SH-SY5Y (cell line): ENCODE measurements at regions not wholly inside any gene's neighbourhood (a gene's known extent, or its start where the extent isn't known, plus 50 kb on each side); places are given as distances from the start of the nearest gene placed in this dataset.

Source experiments
- GATA2 ChIP-seq: IDR thresholded peaks from 2 replicates; pipeline ENCODE4 v1.6.1; 2011; ENCODE audit warnings: mild to moderate bottlenecking, low read depth, low read length
- GATA3 ChIP-seq: IDR thresholded peaks from 2 replicates; pipeline ENCODE4 v1.6.1; 2011; ENCODE audit warnings: low read depth, mild to moderate bottlenecking, low read length, moderate library complexity

GRCh38 chr18:49704334-49704733 is 109.0 kb downstream of the ACAA2 start:
- TF ChIP-seq GATA3 (no peak), GATA2 (no peak)

- no peak for TF ChIP-seq GATA3
- no peak for TF ChIP-seq GATA2
These were observed 112.1 kb downstream of the ACAA2 start for GRCh38 chr18:49701190-49701589.

GRCh38 chr18:49699303-49699702 is 114.0 kb downstream of the ACAA2 start:
- TF ChIP-seq GATA3 (no peak), GATA2 (no peak)

GRCh38 chr18:49698525-49699025 is 114.8 kb downstream of the ACAA2 start:
- TF ChIP-seq GATA2 (no peak), GATA3 (no peak)

- no peak for TF ChIP-seq GATA3
- TF ChIP-seq GATA2, result no peak
These were observed 115.4 kb downstream of the ACAA2 start for GRCh38 chr18:49697757-49698524.

- no peak for TF ChIP-seq GATA2
- TF ChIP-seq GATA3, result no peak
These were observed 116.3 kb downstream of the ACAA2 start for GRCh38 chr18:49697049-49697448.

- TF ChIP-seq GATA3 (no peak), GATA2 (no peak)
These were observed 118.9 kb downstream of the ACAA2 start for GRCh38 chr18:49694402-49694801.

- TF ChIP-seq GATA3, result no peak
- no peak for TF ChIP-seq GATA2
These were observed 119.7 kb downstream of the ACAA2 start for GRCh38 chr18:49693717-49694005.

GRCh38 chr18:49692906-49693716 is 120.2 kb downstream of the ACAA2 start:
- TF ChIP-seq GATA2 (no peak), GATA3 (no peak)

- TF ChIP-seq GATA2 (no peak), GATA3 (no peak)
These were observed 122.1 kb downstream of the ACAA2 start for GRCh38 chr18:49691177-49691608.

GRCh38 chr18:49690312-49690711 is 123.0 kb downstream of the ACAA2 start:
- no peak for TF ChIP-seq GATA3
- TF ChIP-seq GATA2, result no peak

GRCh38 chr18:49685231-49685942 is 123.5 kb downstream of the LIPG start:
- no peak for TF ChIP-seq GATA2
- TF ChIP-seq GATA3, result no peak

- TF ChIP-seq GATA2, result peak; percentile 88
- TF ChIP-seq GATA3, result no peak; the same call in 1 of the 2 replicates
These were observed 120.4 kb downstream of the LIPG start for GRCh38 chr18:49682173-49682802.

- TF ChIP-seq GATA2 (no peak), GATA3 (no peak)
These were observed 119.5 kb downstream of the LIPG start for GRCh38 chr18:49681387-49681786.
